OCI-LY7 (cell line): ENCODE measurements at regions not wholly inside any gene's neighbourhood (a gene's known extent, or its start where the extent isn't known, plus 50 kb on each side); places are given as distances from the start of the nearest gene placed in this dataset.

Experiments
- CTCF ChIP-seq: fragments of 200-600 bp; sonication (generic); conservative IDR thresholded peaks from 2 replicates; pipeline ENCODE4 v1.5.1; 2014; ENCODE audit warnings: mild to moderate bottlenecking, antibody characterized with exemption, low read length, moderate library complexity, mixed read lengths
- EZH2phosphoT487 ChIP-seq: fragments of 200-600 bp; sonication (generic); IDR thresholded peaks from 2 replicates; pipeline ENCODE4 v1.6.1; 2018; ENCODE audit warnings: low read depth, borderline replicate concordance, mild to moderate bottlenecking, mixed run types, antibody characterized with exemption, low read length, moderate library complexity, mixed read lengths

GRCh38 chr18:56377231-56377630, 261.2 kb downstream of the TXNL1 start:
- TF ChIP-seq CTCF, result no peak
- TF ChIP-seq EZH2phosphoT487, result no peak
